ENCODE measurements at regions not wholly inside any gene's neighbourhood (a gene's known extent, or its start where the extent isn't known, plus 50 kb on each side); places are given as distances from the start of the nearest gene placed in this dataset.
"Not testable (repeated sequence)": the region's sequence is repeated elsewhere in the genome, so short reads cannot be mapped to it uniquely, and the experiment has no call there.

DNA sequence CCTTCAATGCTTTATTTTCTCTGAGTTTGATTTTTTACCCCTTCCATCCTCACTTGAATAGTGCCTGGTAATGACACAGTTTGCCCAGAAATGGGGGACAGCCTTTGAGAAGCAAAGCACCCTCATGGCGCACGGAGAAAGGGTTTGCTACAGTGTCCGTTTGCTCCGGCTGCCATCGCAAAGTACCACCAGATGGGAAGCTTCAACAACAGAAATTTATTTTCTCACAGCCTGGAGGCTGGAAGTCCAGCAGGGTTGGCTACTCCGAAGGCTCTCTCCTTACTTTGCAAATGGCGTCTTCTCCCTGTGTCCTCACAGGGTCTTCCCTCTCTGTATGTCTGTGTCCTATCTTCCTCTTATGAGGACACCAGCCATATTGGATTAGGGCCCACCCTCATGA is 327.7 kb upstream of the KAZN start:
- no peak for FAIRE-seq

- no peak for FAIRE-seq
Measured at GRCh38 chr1:14273811-14274210, 324.7 kb upstream of the KAZN start.

- not testable (repeated sequence) for FAIRE-seq
Measured at GRCh38 chr1:14279891-14280290, 318.6 kb upstream of the KAZN start.

- FAIRE-seq, result no peak
Measured at GRCh38 chr1:14280909-14281308, 317.6 kb upstream of the KAZN start.

DNA sequence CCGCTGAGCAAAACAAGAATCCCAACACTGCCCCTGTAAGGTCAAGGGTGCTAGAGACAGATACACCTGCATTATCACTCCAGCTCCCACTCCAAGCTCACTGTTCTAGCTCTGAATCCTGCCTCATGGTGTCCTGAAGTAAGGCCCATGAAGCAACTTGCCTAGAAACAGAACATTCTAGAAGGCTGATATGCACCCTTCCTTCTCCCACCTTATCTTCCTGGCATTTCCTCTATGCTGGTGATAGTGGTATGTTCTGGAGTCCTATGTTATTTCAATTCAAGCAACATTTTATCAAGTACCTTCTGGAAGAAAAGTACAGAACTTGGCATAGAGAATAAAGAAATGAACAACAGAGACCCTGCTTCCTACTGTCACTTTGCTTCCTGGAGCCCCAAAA is 317.1 kb upstream of the KAZN start:
- FAIRE-seq, result no peak

DNA sequence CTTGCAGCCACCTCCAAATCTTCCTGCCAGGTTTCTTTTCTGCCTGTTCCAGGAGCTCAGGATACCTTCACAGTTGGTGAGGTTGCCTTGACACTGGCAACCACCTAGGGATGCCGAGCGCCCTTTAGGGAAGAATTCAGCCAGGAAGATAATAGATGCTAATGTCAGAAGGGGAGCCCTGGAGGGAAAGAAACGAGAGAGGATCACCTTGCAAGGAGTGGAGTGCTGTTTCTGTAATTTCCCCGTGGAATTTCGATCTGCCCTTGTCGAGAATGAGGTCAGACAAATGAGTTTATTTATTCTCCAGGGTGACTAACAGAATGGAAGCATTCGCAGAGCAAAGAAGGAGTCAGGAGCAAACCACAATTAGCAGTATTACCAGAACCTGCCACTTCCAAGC is 315.8 kb upstream of the KAZN start:
- no peak for FAIRE-seq

DNA sequence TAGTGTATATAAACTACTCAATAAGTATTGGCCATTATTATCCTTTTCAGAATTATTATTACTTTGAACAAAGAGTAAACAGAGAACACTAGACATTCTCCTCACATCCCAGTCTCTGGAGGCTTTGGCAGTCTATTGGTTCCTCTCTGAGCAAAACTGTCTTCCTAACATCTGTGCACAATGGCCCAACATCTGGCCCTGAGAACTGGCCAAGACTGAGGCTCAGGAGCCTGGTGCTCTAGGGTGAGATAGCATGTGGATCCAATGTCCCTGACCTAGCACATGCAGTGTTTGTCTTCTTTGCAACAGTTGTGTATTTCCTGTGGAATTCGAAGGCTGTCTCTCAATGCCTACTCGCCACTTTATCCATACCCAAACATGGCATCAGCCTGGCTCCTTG is 313.2 kb upstream of the KAZN start:
- FAIRE-seq, result no peak

GRCh38 chr1:14291182-14291581 is 307.3 kb upstream of the KAZN start:
- not testable (repeated sequence) for FAIRE-seq

DNA sequence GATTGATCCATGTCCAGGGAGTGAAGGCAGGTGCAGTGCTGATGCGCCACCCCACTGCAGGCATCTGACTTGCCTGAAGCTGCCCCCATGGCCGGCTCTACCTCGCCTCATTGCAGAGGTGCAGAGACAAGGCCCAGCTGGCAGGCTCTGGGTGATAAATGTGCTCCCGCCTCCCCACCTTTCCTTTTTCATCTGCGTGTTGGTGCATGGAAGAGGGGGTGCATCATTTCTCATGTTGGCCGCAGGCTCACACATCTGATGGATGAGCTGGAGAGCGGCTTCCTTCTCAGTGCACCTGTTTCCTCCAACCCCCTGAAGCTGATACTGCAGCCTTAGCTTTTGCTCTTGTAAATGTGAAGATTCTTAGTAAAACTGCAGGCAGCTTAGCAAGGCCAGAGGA is 306.0 kb upstream of the KAZN start:
- FAIRE-seq, result no peak

DNA sequence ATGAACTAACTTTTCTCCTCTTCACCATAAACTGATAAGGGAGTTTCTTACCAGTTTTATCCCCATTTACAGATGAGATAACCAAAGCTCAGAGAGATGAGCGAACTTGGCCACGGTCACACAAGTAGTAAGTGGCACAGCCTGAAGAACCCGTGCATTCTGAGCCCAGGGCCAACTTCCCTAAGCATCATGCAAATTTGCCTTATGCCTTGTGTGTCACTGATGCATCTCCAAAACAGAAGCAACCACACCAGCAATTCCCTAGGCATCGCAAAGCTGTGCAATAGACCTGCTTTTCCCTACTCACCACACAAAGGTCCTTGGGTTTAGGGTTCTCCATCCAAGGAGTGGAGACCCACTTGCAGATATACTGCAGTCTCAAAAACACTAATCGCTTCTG is 304.5 kb upstream of the KAZN start:
- FAIRE-seq, result no peak

- no peak for FAIRE-seq
Measured at GRCh38 chr1:14294860-14295536, 303.5 kb upstream of the KAZN start.

- FAIRE-seq, result no peak
Measured at GRCh38 chr1:14296795-14297194, 301.7 kb upstream of the KAZN start.

DNA sequence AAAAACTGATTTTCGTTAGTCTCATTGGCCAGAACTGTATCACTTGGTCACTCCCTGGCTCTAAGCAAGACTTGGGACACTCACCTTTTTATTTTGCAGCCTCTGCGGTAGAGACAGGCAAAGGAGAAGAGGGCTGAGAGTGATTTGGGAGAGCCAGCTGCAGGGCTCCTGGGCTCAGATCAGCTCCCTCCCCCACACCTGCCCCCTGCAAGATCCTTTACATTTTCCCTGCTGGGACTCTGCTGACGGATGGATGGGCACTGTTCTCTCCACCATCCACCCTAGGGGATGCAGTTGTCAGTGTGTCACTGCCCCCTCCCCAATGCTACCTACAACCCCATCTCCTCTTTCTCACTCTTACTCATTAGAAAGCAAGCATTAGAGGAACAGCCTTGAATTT is 301.1 kb upstream of the KAZN start:
- FAIRE-seq, result no peak

DNA sequence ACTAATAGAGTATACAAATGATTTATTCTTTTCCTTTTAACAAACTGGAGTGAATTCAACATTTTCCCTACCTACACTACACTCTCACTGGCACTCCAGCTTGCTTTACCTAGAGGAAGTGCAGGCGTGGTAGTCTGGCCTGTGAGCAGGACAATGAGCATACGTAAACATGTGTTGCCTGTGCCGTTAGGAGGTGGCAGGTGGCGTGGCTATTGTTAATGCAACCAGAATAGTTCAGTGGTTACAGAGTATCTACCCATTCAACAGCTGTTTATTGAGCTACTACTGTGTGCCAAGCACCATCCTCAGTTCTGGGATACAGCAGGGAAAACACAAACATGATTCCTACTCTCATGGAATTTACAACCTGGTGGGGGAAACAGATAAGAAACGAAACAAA is 299.7 kb upstream of the KAZN start:
- FAIRE-seq, result no peak

- no peak for FAIRE-seq
Measured at GRCh38 chr1:14300991-14301703, 297.3 kb upstream of the KAZN start.

GRCh38 chr1:14301704-14302024 is 296.8 kb upstream of the KAZN start:
- FAIRE-seq, result no peak

DNA sequence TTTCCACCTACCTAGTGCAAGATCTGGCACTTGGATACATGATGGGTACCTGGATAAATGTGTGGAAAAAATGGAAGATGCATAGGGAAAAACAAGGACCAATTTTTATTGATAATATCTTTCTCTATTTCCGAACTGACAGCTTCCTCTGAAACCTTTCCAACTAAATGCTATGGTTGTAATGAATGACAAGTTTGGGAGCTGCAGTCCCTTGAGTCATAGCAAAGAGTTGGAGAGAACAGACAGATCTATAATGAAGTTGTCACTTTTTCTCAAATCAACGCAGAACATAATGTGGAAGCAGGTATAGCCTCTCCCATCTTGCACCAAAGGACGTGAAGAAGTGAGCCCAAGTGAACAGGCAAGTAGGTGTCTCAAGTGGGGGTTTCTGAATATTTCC is 296.5 kb upstream of the KAZN start:
- FAIRE-seq, result no peak

GRCh38 chr1:14303011-14303410 is 295.5 kb upstream of the KAZN start:
- no peak for FAIRE-seq

- no peak for FAIRE-seq
Measured at GRCh38 chr1:14304381-14304865, 294.1 kb upstream of the KAZN start.

DNA sequence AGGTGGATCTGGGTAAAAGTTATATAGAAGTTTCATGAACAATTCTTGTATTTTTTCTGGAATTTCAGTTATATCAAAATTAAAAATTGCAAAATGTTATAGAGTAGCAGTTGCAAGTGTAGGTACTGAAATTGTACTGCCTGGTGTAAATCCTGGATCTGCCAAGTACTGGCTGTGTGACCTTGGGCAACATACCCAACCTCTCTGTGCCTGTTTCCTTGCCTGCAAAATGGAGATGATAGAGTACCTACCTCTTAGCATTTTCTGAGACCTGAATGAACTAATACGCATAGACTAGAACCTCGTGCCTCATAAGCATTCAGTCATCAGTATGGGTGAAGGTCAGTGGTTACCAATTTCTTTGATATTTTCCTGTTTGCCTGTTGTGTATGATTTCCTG is 290.0 kb upstream of the KAZN start:
- no peak for FAIRE-seq

- FAIRE-seq, result no peak
Measured at GRCh38 chr1:14309984-14310383, 288.5 kb upstream of the KAZN start.

- no peak for FAIRE-seq
Measured at GRCh38 chr1:14310476-14310875, 288.0 kb upstream of the KAZN start.

- FAIRE-seq, result no peak
Measured at GRCh38 chr1:14313731-14314431, 284.6 kb upstream of the KAZN start.

- no peak for FAIRE-seq
Measured at GRCh38 chr1:14318830-14319229, 279.7 kb upstream of the KAZN start.

All from endometrium (tissue), 2 donors.